GM12878 (cell line): ENCODE measurements at regions not wholly inside any gene's neighbourhood (a gene's known extent, or its start where the extent isn't known, plus 50 kb on each side); places are given as distances from the start of the nearest gene placed in this dataset.

ENCODE experiments used
- BCLAF1 ChIP-seq: fragments of 450-650 bp; IDR thresholded peaks from 2 replicates; pipeline ENCODE4 v1.6.1; 2017; ENCODE audit warnings: antibody characterized with exemption, mild to moderate bottlenecking, moderate library complexity
- BHLHE40 ChIP-seq, 2 experiments: fragments of 450-650 bp in 1 of 2; IDR thresholded peaks; 2 replicates each; pipeline ENCODE4 v1.6.1; 2011 to 2017; ENCODE audit warnings: low read depth in 2 of 2, borderline replicate concordance in 1 of 2, improper control_type of control experiment in 1 of 2, low read length in 1 of 2, mild to moderate bottlenecking in 1 of 2
- CEBPB ChIP-seq, 2 experiments: fragments of 150-350 bp in 1 of 2; IDR thresholded peaks; 2 replicates each; pipeline ENCODE4 v1.6.1; 2012 to 2014; ENCODE audit warnings: low read depth in 2 of 2, low read length in 2 of 2, borderline replicate concordance in 1 of 2, inconsistent platforms in 1 of 2
- CHD2 ChIP-seq: IDR thresholded peaks from 2 replicates; pipeline ENCODE4 v1.6.1; 2011; ENCODE audit warnings: low read depth, low read length, improper control_type of control experiment, borderline replicate concordance
- CHD4 ChIP-seq: fragments of 200-600 bp; sonication (generic); IDR thresholded peaks from 2 replicates; pipeline ENCODE4 v1.6.1; 2016; ENCODE audit warnings: mild to moderate bottlenecking
- ESRRA ChIP-seq: IDR thresholded peaks from 2 replicates; pipeline ENCODE4 v1.6.1; 2012; ENCODE audit warnings: mild to moderate bottlenecking, low read length, improper control_type of control experiment
- FOXK2 ChIP-seq: fragments of 450-650 bp; IDR thresholded peaks from 2 replicates; pipeline ENCODE4 v1.6.1; 2017; ENCODE audit warnings: mild to moderate bottlenecking, moderate library complexity
- FOXM1 ChIP-seq: IDR thresholded peaks from 2 replicates; pipeline ENCODE4 v1.6.1; 2012; ENCODE audit warnings: low read depth, mild to moderate bottlenecking, inconsistent platforms, low read length, moderate library complexity
- GATAD2B ChIP-seq: fragments of 450-650 bp; conservative IDR thresholded peaks from 2 replicates; pipeline ENCODE4 v1.6.1; 2017; ENCODE audit warnings: low read depth, mild to moderate bottlenecking, moderate library complexity
- HDAC6 ChIP-seq: fragments of 200-600 bp; sonication (generic); IDR thresholded peaks from one replicate; pipeline ENCODE4 v1.8.0; 2017; ENCODE audit warnings: antibody characterized with exemption; ENCODE audit not compliant: unreplicated experiment
- HDGF ChIP-seq: fragments of 450-650 bp; IDR thresholded peaks from 2 replicates; pipeline ENCODE4 v1.6.1; 2016; ENCODE audit warnings: antibody characterized with exemption
- IKZF1 ChIP-seq: fragments of 450-650 bp; conservative IDR thresholded peaks from 2 replicates; pipeline ENCODE4 v1.6.1; 2017; ENCODE audit warnings: antibody characterized with exemption, mild to moderate bottlenecking
- NFYB ChIP-seq: IDR thresholded peaks from 2 replicates; pipeline ENCODE4 v1.6.1; 2011; ENCODE audit warnings: low read depth, mild to moderate bottlenecking, low read length, improper control_type of control experiment, moderate library complexity; ENCODE audit not compliant: insufficient read depth
- STAT1 ChIP-seq: fragments of 450-650 bp; conservative IDR thresholded peaks from 2 replicates; pipeline ENCODE4 v1.6.1; 2014; ENCODE audit warnings: antibody characterized with exemption, mild to moderate bottlenecking
- SUPT20H ChIP-seq: IDR thresholded peaks from 2 replicates; pipeline ENCODE4 v1.6.1; 2011; ENCODE audit warnings: low read depth, mild to moderate bottlenecking, low read length, moderate library complexity, borderline replicate concordance; ENCODE audit not compliant: control insufficient read depth
- TCF12 ChIP-seq: IDR thresholded peaks from 2 replicates; pipeline ENCODE4 v1.6.1; 2011; ENCODE audit warnings: low read depth, mild to moderate bottlenecking, low read length
- USF2 ChIP-seq: IDR thresholded peaks from 2 replicates; pipeline ENCODE4 v1.6.1; 2011; ENCODE audit warnings: low read depth, low read length, improper control_type of control experiment, borderline replicate concordance
- WRNIP1 ChIP-seq: IDR thresholded peaks from 2 replicates; pipeline ENCODE4 v1.6.1; 2011; ENCODE audit warnings: low read depth, low read length, improper control_type of control experiment, borderline replicate concordance
- ZSCAN29 ChIP-seq: fragments of 450-650 bp; IDR thresholded peaks from 2 replicates; pipeline ENCODE4 v1.6.1; 2017; ENCODE audit warnings: mild to moderate bottlenecking, moderate library complexity
- TF ChIP-seq, protein P1 (sequence below): fragments of 450-650 bp; IDR thresholded peaks from 2 replicates; pipeline ENCODE4 v1.6.1; 2016; ENCODE audit warnings: mild to moderate bottlenecking
- TF ChIP-seq, protein P2 (sequence below): fragments of 450-650 bp; IDR thresholded peaks from 2 replicates; pipeline ENCODE4 v1.6.1; 2017; ENCODE audit warnings: mild to moderate bottlenecking, moderate library complexity
- TF ChIP-seq, protein P3 (sequence below): fragments of 450-650 bp; IDR thresholded peaks from 2 replicates; pipeline ENCODE4 v1.6.1; 2017; ENCODE audit warnings: borderline replicate concordance

DNA sequence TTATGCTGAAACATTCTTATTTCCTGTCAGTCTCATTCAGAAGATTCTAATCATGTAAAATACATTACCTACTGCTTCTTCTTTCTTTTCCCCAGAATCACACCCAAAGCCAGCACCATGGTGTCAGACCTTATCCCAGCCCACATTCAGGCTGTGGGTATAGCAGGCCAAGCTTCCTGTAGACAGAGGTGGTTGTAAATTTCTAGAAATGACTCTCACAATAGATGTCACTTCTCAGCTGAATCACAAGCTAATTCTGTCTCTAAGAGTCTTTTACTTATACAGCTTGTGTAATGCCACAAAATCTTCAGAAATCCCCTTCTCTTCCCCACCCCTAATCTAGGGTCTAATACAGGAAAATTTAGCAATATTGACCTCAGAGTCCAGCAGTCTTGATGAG is 239.6 kb downstream of the PARM1 start (continued):
- no peak for TF ChIP-seq WRNIP1
- no peak for TF ChIP-seq SUPT20H
- TF ChIP-seq CEBPB (IDR thresholded peaks at IDR 0.05; ENCODE audit: borderline replicate concordance in 1 of 2, low read depth in 2 of 2, low read length in 2 of 2) = no peak
- TF ChIP-seq GATAD2B = no peak
- TF ChIP-seq HDAC6 = no peak
- TF ChIP-seq, protein P1, sequence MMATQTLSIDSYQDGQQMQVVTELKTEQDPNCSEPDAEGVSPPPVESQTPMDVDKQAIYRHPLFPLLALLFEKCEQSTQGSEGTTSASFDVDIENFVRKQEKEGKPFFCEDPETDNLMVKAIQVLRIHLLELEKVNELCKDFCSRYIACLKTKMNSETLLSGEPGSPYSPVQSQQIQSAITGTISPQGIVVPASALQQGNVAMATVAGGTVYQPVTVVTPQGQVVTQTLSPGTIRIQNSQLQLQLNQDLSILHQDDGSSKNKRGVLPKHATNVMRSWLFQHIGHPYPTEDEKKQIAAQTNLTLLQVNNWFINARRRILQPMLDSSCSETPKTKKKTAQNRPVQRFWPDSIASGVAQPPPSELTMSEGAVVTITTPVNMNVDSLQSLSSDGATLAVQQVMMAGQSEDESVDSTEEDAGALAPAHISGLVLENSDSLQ = no peak
- peak; percentile 59 for TF ChIP-seq IKZF1
- TF ChIP-seq CHD4 = no peak
- TF ChIP-seq FOXK2 = no peak
- TF ChIP-seq ESRRA = no peak
- TF ChIP-seq, protein P2, sequence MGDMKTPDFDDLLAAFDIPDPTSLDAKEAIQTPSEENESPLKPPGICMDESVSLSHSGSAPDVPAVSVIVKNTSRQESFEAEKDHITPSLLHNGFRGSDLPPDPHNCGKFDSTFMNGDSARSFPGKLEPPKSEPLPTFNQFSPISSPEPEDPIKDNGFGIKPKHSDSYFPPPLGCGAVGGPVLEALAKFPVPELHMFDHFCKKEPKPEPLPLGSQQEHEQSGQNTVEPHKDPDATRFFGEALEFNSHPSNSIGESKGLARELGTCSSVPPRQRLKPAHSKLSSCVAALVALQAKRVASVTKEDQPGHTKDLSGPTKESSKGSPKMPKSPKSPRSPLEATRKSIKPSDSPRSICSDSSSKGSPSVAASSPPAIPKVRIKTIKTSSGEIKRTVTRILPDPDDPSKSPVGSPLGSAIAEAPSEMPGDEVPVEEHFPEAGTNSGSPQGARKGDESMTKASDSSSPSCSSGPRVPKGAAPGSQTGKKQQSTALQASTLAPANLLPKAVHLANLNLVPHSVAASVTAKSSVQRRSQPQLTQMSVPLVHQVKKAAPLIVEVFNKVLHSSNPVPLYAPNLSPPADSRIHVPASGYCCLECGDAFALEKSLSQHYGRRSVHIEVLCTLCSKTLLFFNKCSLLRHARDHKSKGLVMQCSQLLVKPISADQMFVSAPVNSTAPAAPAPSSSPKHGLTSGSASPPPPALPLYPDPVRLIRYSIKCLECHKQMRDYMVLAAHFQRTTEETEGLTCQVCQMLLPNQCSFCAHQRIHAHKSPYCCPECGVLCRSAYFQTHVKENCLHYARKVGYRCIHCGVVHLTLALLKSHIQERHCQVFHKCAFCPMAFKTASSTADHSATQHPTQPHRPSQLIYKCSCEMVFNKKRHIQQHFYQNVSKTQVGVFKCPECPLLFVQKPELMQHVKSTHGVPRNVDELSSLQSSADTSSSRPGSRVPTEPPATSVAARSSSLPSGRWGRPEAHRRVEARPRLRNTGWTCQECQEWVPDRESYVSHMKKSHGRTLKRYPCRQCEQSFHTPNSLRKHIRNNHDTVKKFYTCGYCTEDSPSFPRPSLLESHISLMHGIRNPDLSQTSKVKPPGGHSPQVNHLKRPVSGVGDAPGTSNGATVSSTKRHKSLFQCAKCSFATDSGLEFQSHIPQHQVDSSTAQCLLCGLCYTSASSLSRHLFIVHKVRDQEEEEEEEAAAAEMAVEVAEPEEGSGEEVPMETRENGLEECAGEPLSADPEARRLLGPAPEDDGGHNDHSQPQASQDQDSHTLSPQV = no peak
- no peak for TF ChIP-seq ZSCAN29
- peak; percentile 76; the same call in 1 of the 2 replicates for TF ChIP-seq FOXM1
- TF ChIP-seq BCLAF1 = no peak
- TF ChIP-seq BHLHE40 (IDR thresholded peaks at IDR 0.05; ENCODE audit: borderline replicate concordance in 1 of 2, low read depth in 2 of 2, low read length in 1 of 2) = no peak
- no peak for TF ChIP-seq STAT1
- no peak for TF ChIP-seq HDGF
- TF ChIP-seq USF2 = no peak
- no peak for TF ChIP-seq NFYB
- no peak for TF ChIP-seq CHD2
- TF ChIP-seq TCF12 = no peak
- TF ChIP-seq, protein P3, sequence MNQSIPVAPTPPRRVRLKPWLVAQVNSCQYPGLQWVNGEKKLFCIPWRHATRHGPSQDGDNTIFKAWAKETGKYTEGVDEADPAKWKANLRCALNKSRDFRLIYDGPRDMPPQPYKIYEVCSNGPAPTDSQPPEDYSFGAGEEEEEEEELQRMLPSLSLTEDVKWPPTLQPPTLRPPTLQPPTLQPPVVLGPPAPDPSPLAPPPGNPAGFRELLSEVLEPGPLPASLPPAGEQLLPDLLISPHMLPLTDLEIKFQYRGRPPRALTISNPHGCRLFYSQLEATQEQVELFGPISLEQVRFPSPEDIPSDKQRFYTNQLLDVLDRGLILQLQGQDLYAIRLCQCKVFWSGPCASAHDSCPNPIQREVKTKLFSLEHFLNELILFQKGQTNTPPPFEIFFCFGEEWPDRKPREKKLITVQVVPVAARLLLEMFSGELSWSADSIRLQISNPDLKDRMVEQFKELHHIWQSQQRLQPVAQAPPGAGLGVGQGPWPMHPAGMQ = no peak
